GOT3 (cell line): ENCODE measurements at regions not wholly inside any gene's neighbourhood (a gene's known extent, or its start where the extent isn't known, plus 50 kb on each side); places are given as distances from the start of the nearest gene placed in this dataset.

ENCODE experiments used
- DNase-seq: peaks from one replicate; lab custom pipeline; 2025; ENCODE audit warnings: mixed read lengths; lab: John Stamatoyannopoulos, UW

DNA sequence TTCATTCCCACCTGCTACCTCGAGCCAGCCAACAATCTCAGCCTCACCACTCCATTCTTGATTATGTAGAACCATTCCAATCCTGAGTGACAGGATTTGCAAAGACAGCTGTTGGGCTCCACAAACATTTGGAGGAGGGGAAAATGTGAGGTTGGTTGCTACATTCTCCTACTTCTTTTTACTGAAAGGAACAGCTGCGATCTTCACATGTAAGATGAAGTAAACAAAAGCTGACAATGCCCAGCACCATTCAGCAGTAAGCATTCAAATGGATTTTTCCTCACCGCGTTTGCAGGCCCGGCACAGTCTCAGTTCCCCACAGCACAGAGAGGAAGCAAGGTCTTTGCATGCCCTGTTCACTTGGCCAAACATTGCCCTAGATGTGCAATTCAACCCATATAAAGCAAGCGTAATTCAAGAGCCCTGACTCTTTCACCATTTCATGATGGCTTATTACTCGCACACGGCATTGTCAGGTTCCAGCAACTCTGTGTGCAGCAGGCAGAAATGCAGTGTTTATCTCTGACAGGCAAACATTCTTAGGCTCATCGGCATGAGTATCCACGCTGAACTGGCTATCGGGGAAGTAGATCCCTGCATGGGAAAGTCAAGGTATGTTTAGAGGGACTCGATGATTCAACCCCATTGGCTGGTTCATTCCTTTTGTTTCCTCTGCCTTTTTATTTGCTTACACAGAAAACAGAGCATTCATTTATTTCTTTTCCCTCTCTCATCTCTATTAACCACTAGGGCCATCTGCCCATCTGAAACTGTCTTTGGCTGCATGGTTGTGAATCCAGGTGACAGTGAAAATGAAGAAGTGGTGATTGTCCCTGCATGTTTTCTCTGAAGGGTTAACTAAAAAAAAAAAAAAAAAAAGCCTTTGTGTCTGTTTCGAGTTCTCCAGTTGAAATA is 236.1 kb upstream of the PLEKHG7 start:
- no peak for DNase-seq

DNA sequence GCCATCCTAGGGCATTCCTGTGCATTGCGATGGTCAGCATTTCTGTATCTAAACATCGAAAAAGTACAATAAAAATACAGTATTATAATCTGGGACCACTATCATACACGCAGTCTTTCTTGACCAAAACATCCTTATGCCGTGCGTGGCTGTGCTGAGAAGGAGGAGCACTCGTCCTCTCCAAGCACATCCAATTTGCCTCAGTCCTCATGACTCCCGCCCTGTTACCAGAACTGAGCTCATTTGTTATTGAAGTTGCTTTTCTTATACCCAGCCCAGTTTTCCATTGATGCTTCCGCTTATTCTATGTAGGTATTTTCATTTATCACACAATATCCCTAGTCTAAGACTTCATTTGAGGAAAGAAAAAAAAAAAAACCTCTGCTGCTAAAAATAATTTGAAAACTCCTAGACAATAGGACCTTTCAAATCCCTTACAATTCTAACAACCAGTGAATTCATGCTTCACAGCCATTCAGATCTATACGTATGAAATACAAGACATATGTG is 236.9 kb upstream of the PLEKHG7 start:
- DNase-seq = no peak

DNA sequence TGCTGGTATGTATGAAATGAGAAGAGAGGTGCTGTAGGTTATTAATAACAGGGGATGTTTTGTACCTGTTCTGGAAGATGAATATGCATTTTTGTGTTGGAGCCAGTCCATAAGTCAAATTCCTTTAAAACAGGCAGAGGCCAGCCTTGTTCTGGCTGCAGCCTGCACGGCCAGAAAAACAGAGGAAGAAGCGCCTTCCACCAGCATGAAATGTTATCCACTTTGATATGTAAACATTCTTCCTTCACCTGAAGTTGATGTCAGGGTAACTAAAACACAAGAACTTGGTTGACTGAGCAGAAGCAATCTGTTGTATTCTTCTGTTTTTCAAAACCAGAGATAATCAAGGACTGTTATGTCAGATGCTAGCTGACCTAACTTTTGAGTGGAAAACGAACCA is 237.9 kb upstream of the PLEKHG7 start:
- no peak for DNase-seq

GRCh38 chr12:92463171-92463570 is 239.6 kb upstream of the PLEKHG7 start:
- DNase-seq = no peak

GRCh38 chr12:92462527-92462926 is 240.3 kb upstream of the PLEKHG7 start:
- DNase-seq = no peak

DNA sequence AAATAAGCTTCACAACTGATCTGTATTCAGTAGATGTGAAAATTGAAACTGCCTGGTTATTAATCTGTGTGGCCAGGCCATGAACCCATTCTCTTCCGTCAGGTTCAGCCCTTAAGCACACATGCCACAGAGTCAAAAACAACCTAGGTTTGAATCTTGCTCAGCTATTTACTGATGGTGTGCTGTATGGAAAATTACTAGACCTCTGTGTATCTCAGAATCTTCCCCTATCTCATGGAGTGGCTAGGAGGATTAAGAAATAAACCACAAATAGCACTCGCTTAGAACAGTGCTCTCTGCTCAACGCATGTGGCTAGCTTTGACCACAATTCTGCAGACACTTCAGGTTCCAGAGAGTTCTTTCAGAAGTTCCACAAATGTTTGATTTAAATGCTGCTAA is 240.7 kb upstream of the PLEKHG7 start:
- no peak for DNase-seq

DNA sequence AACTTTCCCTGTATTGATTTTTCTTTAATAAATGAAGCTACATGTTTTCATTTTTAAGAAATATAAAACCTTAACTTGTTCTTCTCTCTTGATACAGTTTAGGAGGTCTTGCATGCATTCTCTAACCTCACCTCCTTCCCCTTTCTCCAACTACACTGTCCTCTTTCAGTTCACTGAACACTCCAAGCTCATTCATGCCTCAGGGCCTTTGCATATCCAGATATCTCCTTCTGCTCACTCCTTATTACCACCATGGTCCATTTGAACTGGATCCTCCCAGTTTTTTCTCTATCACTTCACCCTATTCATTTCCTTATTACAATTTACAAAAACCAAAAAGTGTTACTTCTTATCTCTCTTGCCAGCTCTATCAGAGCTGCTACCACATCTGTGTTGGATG is 242.9 kb upstream of the PLEKHG7 start:
- no peak for DNase-seq

GRCh38 chr12:92458996-92459395 is 243.8 kb upstream of the PLEKHG7 start:
- DNase-seq = no peak

GRCh38 chr12:92457458-92458180 is 245.2 kb upstream of the PLEKHG7 start:
- no peak for DNase-seq

DNA sequence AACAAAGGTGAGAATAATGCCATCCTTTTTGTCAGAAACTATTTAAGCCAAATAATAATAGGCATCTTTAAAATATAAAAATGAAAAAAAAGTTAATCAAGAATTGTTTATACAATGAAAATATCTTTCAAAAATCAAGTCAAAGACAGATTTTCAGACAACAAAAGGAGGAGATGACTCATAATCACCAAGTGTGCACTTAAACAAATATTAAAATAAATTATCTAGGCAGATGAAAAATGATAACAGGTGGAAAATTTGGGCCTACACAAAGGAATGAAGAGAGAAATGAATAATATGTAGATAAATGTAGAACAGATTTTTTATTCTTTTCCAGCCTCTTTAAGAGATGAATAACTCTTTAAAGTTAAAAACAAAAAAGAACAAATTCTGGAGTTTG is 250.0 kb upstream of the PLEKHG7 start:
- DNase-seq = no peak

- DNase-seq = no peak
Observed at GRCh38 chr12:92446083-92446460, 256.7 kb upstream of the PLEKHG7 start.

DNA sequence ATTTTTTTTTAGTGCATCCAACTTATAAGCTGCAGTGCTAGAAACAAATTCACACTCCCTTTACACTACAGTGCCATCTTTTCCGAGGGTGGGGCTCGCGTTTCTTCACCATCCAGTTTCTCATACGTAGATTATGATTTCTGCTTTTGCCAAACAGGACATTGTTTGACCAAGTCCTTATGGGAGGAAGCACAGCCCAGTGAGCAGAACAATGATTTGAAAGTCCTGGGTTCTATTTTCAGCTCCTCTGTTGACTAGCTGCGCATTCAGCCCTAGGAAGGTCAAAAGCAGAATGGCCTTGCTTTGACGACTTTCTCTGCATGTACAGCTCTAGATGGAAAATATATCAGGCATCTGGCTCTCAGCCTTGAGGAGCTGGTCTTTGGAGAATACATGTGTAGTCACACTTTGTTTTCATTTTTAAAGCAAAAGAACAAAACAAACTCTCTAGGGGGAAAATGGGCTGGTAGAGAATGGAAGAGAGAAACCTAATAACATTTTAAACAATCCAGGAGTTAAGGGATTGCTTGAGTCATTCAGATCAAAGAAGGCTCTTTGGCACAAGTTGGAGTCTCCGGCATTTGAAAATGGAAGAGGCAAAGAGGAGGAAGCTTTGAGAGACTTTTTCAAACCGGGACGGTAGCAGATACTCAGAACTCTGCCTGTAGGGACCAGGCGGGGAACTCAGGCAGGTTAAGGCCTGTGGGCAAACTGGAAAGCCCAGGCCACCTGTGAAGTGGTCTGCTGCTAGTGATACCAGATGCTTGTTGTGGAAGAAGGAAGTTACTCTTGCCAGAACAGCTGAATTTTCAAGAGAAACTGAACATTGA is 257.3 kb upstream of the PLEKHG7 start:
- DNase-seq = no peak

- DNase-seq = no peak
Observed at GRCh38 chr12:92444763-92445162, 258.0 kb upstream of the PLEKHG7 start.

DNA sequence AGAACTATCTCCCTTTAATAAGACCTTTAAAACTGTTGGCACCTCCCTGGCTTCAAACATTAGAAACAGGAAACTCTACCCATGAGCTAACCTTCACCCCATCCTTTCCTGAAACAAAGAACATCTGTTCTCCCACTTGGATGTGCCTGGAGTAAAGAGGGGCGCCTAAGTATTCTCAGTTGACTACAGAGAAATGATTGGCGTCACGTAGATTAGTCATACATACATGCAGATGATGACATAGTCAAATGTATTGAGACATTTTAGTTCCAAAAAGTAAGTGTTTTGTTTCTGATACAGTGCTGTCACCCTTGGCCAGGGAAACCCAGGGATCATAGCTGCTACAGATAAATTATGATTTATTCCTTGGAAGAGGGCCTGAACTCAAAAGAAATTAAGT is 260.0 kb upstream of the PLEKHG7 start:
- DNase-seq = no peak

GRCh38 chr12:92440072-92440471 is 262.7 kb upstream of the PLEKHG7 start:
- DNase-seq = no peak

GRCh38 chr12:92439420-92439805 is 263.4 kb upstream of the PLEKHG7 start:
- DNase-seq = no peak

GRCh38 chr12:92438641-92439419 is 264.0 kb upstream of the PLEKHG7 start:
- no peak for DNase-seq

DNA sequence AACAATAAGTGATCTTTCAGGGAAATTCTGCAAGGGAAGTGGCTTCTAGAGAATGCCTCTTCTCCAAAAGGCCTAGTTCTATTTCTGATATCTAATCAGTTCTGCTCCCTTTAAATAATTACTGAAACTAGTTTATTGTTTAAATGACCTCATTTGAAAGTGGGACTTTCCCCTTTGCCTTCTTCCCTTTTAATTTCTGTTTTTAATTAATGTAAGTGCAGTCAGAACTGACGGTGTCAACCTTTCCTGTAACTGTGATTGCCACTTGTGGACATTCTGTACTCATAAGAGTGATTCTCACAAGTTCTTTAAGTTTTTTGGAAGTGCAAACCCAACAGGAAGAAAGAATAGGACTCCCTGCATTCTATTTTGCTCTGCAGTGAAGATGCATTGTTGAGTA is 265.3 kb upstream of the PLEKHG7 start:
- DNase-seq = no peak

DNA sequence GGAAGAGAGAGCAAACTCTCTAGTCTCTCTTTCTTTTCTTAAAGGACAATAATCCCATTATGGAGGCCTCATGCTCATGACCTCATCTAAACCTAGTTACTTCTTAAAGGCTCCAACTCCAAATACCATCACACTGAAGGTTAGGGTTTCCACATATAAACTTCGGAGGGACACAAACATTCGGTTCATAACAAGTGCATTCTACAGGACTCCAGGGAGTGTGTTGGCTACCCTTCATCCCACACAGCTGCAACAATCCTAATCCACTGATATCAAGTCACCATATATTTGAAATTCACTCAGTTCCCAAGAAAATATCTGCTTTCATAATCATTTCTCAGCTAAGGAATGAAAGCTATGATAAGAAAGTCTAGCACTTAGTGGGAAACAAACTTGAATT is 265.9 kb upstream of the PLEKHG7 start:
- DNase-seq = no peak

DNA sequence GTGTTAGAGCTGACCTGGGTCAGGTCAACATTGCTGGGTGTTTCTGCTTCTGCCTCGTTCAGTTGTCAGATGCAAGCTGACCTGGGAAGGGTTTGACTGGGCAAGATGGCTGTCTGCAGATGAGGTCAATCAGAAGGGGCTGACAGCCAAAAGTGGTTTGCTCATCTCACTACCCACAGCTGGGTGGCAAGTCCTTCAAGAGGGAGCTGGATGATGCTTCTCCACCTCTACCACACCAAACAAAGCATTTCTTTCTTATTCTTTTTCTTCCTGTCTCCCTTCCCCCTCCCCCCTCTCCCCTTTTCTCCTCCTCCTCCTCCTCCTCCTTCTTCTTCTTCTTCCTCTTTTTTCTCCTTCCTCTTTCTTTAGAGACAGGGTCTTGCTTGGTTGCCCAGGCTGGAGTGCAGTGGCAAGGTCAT is 268.2 kb upstream of the PLEKHG7 start:
- DNase-seq = no peak

DNA sequence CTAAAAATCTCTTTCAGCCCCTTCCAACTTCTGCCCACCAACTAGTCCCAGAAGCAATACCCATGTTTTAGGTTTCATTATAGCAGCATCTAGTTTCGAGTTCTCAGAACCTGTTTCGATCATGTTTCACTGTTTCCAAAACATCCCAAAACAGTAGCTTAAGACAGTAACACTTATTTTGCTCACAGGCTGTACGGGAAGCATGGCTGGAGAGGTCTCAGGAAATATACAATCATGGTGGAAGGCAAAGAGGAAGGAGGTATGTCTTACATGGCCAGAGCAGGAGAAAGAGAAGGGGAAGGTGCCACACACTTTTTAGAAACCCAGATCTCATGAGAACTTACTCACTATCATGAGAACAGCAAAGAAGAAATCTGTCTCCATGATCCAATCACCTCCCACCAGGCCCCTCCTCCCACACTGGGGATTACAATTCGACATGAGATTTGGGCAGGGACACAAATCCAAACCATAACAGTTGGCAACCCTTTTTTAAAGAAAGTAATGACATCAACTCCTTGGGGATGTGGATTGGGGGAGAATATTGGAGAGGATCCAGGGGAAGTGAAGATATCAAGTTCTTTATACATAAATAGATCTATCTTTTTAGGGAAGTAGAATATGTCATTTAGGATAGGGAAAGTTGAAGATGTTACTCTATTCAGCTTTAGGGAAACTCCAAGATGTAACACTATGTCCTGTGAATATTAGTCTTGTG is 269.9 kb upstream of the PLEKHG7 start:
- no peak for DNase-seq
